ENCODE measurements at regions not wholly inside any gene's neighbourhood (a gene's known extent, or its start where the extent isn't known, plus 50 kb on each side); places are given as distances from the start of the nearest gene placed in this dataset.
A peak's percentile ranks its signal among the peaks of the same experiment; 100 is the strongest.

DNA sequence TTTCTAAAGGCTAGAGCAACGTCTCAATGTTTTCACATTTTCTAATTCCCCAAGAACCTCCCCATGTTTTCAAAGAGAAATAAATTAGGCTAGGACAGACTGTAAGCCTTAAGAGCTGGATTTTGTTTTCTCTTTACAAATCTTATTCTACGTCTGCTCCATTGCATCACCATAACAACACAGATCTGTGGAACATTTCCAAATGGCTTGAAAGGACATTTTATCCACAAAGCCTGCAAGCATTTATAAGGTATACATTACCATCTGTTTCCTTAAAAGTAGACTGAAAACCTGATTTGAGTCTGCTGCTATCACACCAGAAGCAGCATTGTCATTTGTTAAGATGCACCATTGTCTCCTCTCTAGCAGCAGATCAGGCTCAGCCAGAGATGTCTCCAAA lies 115.3 kb upstream of the PLEKHA5 start:
- POLR2A ChIA-PET: no interaction called here
- ATAC-seq (no peak), FAIRE-seq (no peak), DNase-seq (ENCODE audit: low read depth in 1 of 2, low spot score in 1 of 2) (no peak)
- peaks cover 15% of the 10 kb centered on the region for H3K4me1 ChIP-seq
- H3K27ac ChIP-seq: no peak overlapping the region
- H3K9me3 ChIP-seq: no peaks in the 10 kb centered on the region
- 43% methylated on average over 2 of the region's 2 CpGs for WGBS (ENCODE audit: missing lambda C conversion rate)
- no peak overlapping the region for H3K4me3 ChIP-seq
- CTCF ChIA-PET: no interaction called here
- TF ChIP-seq NPAS2 (CRISPR knock-in tag; IDR thresholded peaks at IDR 0.05; ENCODE audit: borderline replicate concordance) (no peak), CBX8 (IDR thresholded peaks at IDR 0.05) (no peak), FOSL2 (IDR thresholded peaks at IDR 0.05) (no peak), FOSL2 (CRISPR knock-in tag; IDR thresholded peaks at IDR 0.05) (no peak), HOXA7 (CRISPR knock-in tag; IDR thresholded peaks at IDR 0.05) (no peak), RAD21 (conservative IDR thresholded peaks at IDR 0.05 in 1 of 2, IDR thresholded peaks at IDR 0.05 in 1 of 2) (no peak), RNF2 (IDR thresholded peaks at IDR 0.05; ENCODE audit: borderline replicate concordance, low read depth) (no peak), HOXB13 (CRISPR knock-in tag; IDR thresholded peaks at IDR 0.05; ENCODE audit: low read depth) (no peak), CHD4 (IDR thresholded peaks at IDR 0.05; ENCODE audit: borderline replicate concordance) (no peak), RARB (CRISPR knock-in tag; IDR thresholded peaks at IDR 0.05) (no peak), JUN (IDR thresholded peaks at IDR 0.05) (no peak), JUNB (IDR thresholded peaks at IDR 0.05) (no peak), TP53 (CRISPR knock-in tag; IDR thresholded peaks at IDR 0.05) (no peak), MYC (IDR thresholded peaks at IDR 0.05; ENCODE audit: borderline replicate concordance, low read length) (no peak), CEBPB (IDR thresholded peaks at IDR 0.05) (no peak)
- TF ChIP-seq, protein P1, sequence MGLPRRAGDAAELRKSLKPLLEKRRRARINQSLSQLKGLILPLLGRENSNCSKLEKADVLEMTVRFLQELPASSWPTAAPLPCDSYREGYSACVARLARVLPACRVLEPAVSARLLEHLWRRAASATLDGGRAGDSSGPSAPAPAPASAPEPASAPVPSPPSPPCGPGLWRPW (IDR thresholded peaks at IDR 0.05): no peak
- TF ChIP-seq, protein P2, sequence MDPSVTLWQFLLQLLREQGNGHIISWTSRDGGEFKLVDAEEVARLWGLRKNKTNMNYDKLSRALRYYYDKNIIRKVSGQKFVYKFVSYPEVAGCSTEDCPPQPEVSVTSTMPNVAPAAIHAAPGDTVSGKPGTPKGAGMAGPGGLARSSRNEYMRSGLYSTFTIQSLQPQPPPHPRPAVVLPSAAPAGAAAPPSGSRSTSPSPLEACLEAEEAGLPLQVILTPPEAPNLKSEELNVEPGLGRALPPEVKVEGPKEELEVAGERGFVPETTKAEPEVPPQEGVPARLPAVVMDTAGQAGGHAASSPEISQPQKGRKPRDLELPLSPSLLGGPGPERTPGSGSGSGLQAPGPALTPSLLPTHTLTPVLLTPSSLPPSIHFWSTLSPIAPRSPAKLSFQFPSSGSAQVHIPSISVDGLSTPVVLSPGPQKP (IDR thresholded peaks at IDR 0.05; ENCODE audit: low read depth, low read length): no peak
- H3K4me2 ChIP-seq: no peak overlapping the region

DNA sequence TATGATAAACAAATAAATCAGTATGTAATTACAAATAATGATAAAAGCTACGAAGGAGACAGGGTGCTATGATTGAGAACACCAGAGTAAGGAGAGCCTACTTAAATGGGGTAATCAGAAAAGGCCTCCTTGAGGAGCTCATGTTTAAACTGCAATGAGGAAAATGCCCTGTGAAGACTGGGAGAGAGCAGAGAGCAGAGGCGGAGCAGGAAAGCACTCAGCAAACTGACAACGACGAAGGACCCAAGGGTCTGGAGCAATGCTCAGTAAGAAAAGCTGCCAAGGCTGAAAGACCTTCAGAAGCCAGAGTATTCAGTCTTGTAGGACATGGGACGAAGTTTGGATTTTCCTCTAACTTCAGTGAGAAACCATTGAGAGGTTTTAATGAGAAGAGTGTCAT lies 114.2 kb upstream of the PLEKHA5 start:
- Histone ChIP-seq H3K9me3 (no peaks in the 10 kb centered on the region), H3K27ac (no peak overlapping the region), H3K4me3 (no peak overlapping the region), H3K4me1 (peaks cover 18% of the 10 kb centered on the region), H3K4me2 (no peak overlapping the region)
- ChIA-PET CTCF (interaction anchor here (0.9 kb wide), 1 partner anchor 9 kb away, joined by 3 read pairs; no protein-coding TSS in a partner anchor), POLR2A (no interaction called here)
- FAIRE-seq (no peak), ATAC-seq (no peak), DNase-seq (ENCODE audit: low read depth in 1 of 2, low spot score in 1 of 2) (no peak)
- WGBS (ENCODE audit: missing lambda C conversion rate): 56% methylated on average over 5 of the region's 5 CpGs
- TF ChIP-seq PHF8 (IDR thresholded peaks at IDR 0.05; ENCODE audit: borderline replicate concordance, low read depth) (no peak), MAZ (IDR thresholded peaks at IDR 0.05; ENCODE audit: borderline replicate concordance, low read depth, low read length) (no peak), MAFK (IDR thresholded peaks at IDR 0.05; ENCODE audit: partially characterized antibody) (no peak), RCOR1 (IDR thresholded peaks at IDR 0.05; ENCODE audit: low read depth, low read length) (no peak), TP53 (CRISPR knock-in tag; IDR thresholded peaks at IDR 0.05) (no peak), RNF2 (IDR thresholded peaks at IDR 0.05; ENCODE audit: borderline replicate concordance, low read depth) (no peak)

DNA sequence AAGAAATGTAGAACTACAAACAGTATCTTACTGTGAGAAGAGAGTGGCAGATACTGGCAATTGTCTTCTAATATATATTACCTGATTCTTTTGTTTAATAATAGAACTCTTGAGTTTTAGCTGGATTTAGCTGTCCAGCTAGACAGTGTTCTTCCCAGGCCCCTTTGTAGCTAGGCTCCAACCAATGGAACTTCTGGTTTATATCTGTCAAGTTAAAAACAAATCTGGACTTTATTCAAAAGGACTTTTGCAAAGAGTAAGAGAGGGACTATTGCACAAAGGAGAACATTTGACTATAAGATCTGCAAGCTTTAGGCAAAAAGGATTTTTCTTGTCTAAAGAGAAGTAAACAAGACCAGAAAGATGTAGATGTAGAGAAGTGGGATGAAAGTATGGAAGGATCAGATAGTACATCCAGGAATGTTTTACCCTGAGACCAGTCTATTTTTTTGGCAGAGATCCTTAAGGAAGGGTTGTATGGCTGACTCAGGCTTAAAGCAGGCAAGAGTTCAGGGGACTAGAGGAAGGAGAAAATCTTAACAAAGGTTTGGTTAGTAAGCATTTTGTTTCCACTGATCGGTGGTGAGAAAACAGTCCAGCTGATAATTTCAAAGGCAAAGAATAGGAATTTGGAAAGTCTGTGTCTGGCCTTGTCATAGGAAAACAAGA lies 111.1 kb upstream of the PLEKHA5 start:
- ChIA-PET POLR2A (no interaction called here), CTCF (no interaction called here)
- Histone ChIP-seq H3K4me1 (peaks cover 32% of the 10 kb centered on the region), H3K4me3 (no peak overlapping the region), H3K9me3 (no peaks in the 10 kb centered on the region), H3K27ac (peak overlapping the region in 1 of 2 experiments; percentile 59; a peak in 4 of 6 replicates), H3K4me2 (peak overlapping the region; percentile 53)
- WGBS (ENCODE audit: missing lambda C conversion rate): 21% methylated on average over 1 of the region's 1 CpG
- ATAC-seq (peak; percentile 56 to 66; a peak in 4 of 6 replicates), FAIRE-seq (no peak), DNase-seq (ENCODE audit: low read depth in 1 of 2, low spot score in 1 of 2) (peak in 1 of 2 experiments; percentile 29)
- TF ChIP-seq KDM1A (IDR thresholded peaks at IDR 0.05; ENCODE audit: low read depth): no peak
- TF ChIP-seq, protein P3, sequence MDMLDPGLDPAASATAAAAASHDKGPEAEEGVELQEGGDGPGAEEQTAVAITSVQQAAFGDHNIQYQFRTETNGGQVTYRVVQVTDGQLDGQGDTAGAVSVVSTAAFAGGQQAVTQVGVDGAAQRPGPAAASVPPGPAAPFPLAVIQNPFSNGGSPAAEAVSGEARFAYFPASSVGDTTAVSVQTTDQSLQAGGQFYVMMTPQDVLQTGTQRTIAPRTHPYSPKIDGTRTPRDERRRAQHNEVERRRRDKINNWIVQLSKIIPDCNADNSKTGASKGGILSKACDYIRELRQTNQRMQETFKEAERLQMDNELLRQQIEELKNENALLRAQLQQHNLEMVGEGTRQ (IDR thresholded peaks at IDR 0.05): no peak
- no peak for TF ChIP-seq ZNF302 (CRISPR knock-in tag; IDR thresholded peaks at IDR 0.05)
- TF ChIP-seq FOSL2 (IDR thresholded peaks at IDR 0.05): no peak
- TF ChIP-seq FOSL2 (CRISPR knock-in tag; IDR thresholded peaks at IDR 0.05): no peak
- TF ChIP-seq MAFK (IDR thresholded peaks at IDR 0.05; ENCODE audit: partially characterized antibody): peak; percentile 8

Measured in A549 (cell line).